Gastroesophageal sphincter (tissue), 3 donors: ENCODE measurements at regions not wholly inside any gene's neighbourhood (a gene's known extent, or its start where the extent isn't known, plus 50 kb on each side); places are given as distances from the start of the nearest gene placed in this dataset.

Experiments
- POLR2A ChIP-seq, 2 donors: fragments of 450-650 bp; IDR thresholded peaks; one replicate each; pipeline ENCODE4 v1.6.1; 2017; ENCODE audit warnings: antibody characterized with exemption in 2 of 2, mild to moderate bottlenecking in 2 of 2, moderate library complexity in 1 of 2
- POLR2AphosphoS5 ChIP-seq: sonication (generic); formaldehyde crosslinking; IDR thresholded peaks from one replicate; pipeline ENCODE4 v1.6.1; 2017; ENCODE audit warnings: antibody characterized with exemption
- TF ChIP-seq, protein P1 (sequence below), 4 experiments: fragments of 200-600 bp in 2 of 4; fragments of 450-650 bp in 2 of 4; sonication (generic) in 1 of 4; IDR thresholded peaks; one replicate each; pipeline ENCODE4 v1.5.1; 2017 to 2019; ENCODE audit warnings: antibody characterized with exemption in 4 of 4, mild to moderate bottlenecking in 2 of 4, moderate library complexity in 2 of 4

DNA sequence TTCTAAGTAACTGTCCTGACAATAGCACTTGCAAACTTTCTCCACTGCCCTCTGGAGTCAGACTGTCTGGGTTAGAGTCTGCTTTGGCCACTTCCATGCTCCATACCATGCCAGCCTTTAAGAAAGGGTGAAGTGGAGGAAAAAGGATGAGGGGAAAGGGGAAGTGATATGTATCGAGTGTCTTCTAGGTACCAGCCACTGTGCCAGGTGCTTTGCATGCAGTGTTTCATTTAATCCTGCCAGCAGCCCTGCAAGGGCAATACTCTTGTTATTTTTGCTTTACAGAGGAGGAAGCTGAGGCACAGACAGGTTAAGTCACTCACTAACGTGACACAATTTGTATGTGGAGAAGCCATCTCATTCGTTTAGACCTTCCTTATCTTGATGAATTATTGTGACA, 55.6 kb downstream of the RTL9 start:
- no peak for TF ChIP-seq POLR2A (IDR thresholded peaks at IDR 0.05)
- TF ChIP-seq, protein P1, sequence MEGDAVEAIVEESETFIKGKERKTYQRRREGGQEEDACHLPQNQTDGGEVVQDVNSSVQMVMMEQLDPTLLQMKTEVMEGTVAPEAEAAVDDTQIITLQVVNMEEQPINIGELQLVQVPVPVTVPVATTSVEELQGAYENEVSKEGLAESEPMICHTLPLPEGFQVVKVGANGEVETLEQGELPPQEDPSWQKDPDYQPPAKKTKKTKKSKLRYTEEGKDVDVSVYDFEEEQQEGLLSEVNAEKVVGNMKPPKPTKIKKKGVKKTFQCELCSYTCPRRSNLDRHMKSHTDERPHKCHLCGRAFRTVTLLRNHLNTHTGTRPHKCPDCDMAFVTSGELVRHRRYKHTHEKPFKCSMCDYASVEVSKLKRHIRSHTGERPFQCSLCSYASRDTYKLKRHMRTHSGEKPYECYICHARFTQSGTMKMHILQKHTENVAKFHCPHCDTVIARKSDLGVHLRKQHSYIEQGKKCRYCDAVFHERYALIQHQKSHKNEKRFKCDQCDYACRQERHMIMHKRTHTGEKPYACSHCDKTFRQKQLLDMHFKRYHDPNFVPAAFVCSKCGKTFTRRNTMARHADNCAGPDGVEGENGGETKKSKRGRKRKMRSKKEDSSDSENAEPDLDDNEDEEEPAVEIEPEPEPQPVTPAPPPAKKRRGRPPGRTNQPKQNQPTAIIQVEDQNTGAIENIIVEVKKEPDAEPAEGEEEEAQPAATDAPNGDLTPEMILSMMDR (IDR thresholded peaks at IDR 0.05): no peak
- no peak for TF ChIP-seq POLR2AphosphoS5
